ENCODE measurements at regions not wholly inside any gene's neighbourhood (a gene's known extent, or its start where the extent isn't known, plus 50 kb on each side); places are given as distances from the start of the nearest gene placed in this dataset.

- no peaks in the 10 kb centered on the region for H3K36me3 ChIP-seq (ENCODE audit: control insufficient read depth in 2 of 2, insufficient read depth in 2 of 2, low read length in 2 of 2)
- no peak overlapping the region for H3K9ac ChIP-seq (ENCODE audit: low read length in 2 of 2)
- no peak overlapping the region for H3K27ac ChIP-seq (ENCODE audit: low read length)
- no peak overlapping the region for H3K4me3 ChIP-seq (ENCODE audit: low read length in 2 of 2)
- H3K27me3 ChIP-seq (ENCODE audit: control insufficient read depth in 1 of 2, insufficient read depth in 2 of 2, low read length in 2 of 2) = no peaks in the 10 kb centered on the region
- peaks cover 6% of the 10 kb centered on the region for H3K4me1 ChIP-seq (ENCODE audit: control insufficient read depth, insufficient read depth, low read length)
- H3K9me3 ChIP-seq (ENCODE audit: control insufficient read depth in 2 of 2, low read length in 2 of 2) = no peaks in the 10 kb centered on the region
These were observed 50.5 kb upstream of the ZNF438 start for GRCh38 chr10:31081937-31082840.

- Histone ChIP-seq H3K9me3 (ENCODE audit: control insufficient read depth in 2 of 2, low read length in 2 of 2) (no peaks in the 10 kb centered on the region), H3K4me3 (ENCODE audit: low read length in 2 of 2) (no peak overlapping the region)
These were observed 52.1 kb upstream of the ZNF438 start for GRCh38 chr10:31083765-31084184.

GRCh38 chr10:31087011-31087410 lies 55.3 kb upstream of the ZNF438 start:
- Histone ChIP-seq H3K4me3 (ENCODE audit: low read length in 2 of 2) (no peak overlapping the region), H3K36me3 (ENCODE audit: control insufficient read depth in 2 of 2, insufficient read depth in 2 of 2, low read length in 2 of 2) (no peaks in the 10 kb centered on the region), H3K27ac (ENCODE audit: low read length) (no peak overlapping the region), H3K9me3 (ENCODE audit: control insufficient read depth in 2 of 2, low read length in 2 of 2) (no peaks in the 10 kb centered on the region), H3K4me1 (ENCODE audit: control insufficient read depth, insufficient read depth, low read length) (peaks cover 6% of the 10 kb centered on the region), H3K27me3 (ENCODE audit: control insufficient read depth in 1 of 2, insufficient read depth in 2 of 2, low read length in 2 of 2) (no peaks in the 10 kb centered on the region), H3K9ac (ENCODE audit: low read length in 2 of 2) (no peak overlapping the region)

More at GRCh38 chr10:31083765-31084184, 52.1 kb upstream of the ZNF438 start:
- no peaks in the 10 kb centered on the region for H3K27me3 ChIP-seq (ENCODE audit: control insufficient read depth in 1 of 2, insufficient read depth in 2 of 2, low read length in 2 of 2)
- H3K4me1 ChIP-seq (ENCODE audit: control insufficient read depth, insufficient read depth, low read length) = peaks cover 6% of the 10 kb centered on the region
- H3K36me3 ChIP-seq (ENCODE audit: control insufficient read depth in 2 of 2, insufficient read depth in 2 of 2, low read length in 2 of 2) = no peaks in the 10 kb centered on the region
- no peak overlapping the region for H3K27ac ChIP-seq (ENCODE audit: low read length)
- no peak overlapping the region for H3K9ac ChIP-seq (ENCODE audit: low read length in 2 of 2)

- no peaks in the 10 kb centered on the region for H3K9me3 ChIP-seq (ENCODE audit: control insufficient read depth in 2 of 2, low read length in 2 of 2)
- H3K9ac ChIP-seq (ENCODE audit: low read length in 2 of 2) = no peak overlapping the region
- no peaks in the 10 kb centered on the region for H3K27me3 ChIP-seq (ENCODE audit: control insufficient read depth in 1 of 2, insufficient read depth in 2 of 2, low read length in 2 of 2)
- H3K4me1 ChIP-seq (ENCODE audit: control insufficient read depth, insufficient read depth, low read length) = peaks cover 6% of the 10 kb centered on the region
- H3K4me3 ChIP-seq (ENCODE audit: low read length in 2 of 2) = no peak overlapping the region
- no peaks in the 10 kb centered on the region for H3K36me3 ChIP-seq (ENCODE audit: control insufficient read depth in 2 of 2, insufficient read depth in 2 of 2, low read length in 2 of 2)
- no peak overlapping the region for H3K27ac ChIP-seq (ENCODE audit: low read length)
These were observed 56.2 kb upstream of the ZNF438 start for GRCh38 chr10:31087851-31088250.

DNA sequence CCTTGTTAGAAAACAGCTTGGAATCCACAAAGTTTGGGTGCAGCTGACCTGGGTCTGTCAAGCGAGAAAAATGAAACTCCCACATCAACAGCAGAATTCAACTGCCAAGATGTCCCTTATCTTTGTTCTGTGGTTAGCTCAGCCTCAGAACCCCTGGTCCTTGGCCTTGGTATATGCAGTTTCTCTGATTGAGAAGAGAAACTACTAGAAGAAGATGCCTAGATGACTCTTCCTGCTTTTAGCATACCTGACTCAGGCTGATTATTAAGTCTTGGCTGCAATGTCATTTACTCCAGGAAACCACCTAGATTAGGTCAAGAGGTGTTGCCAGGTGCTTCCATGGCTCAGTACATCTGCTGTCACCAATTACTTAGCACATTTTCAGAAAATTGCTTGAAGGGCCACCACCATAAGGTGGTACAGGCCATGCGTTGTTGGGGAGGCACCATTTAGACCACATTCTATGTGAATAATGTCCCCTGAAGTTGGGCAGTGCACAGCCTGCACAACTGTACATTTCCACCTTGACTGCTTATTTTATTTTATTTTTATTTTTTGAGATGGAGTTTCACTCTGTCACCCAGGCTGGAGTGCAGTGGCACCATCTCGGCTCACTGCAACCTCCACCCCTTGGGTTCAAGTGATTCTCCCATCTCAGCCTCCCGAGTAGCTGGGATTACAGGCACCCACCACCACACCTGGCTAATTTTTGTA lies 59.4 kb upstream of the ZNF438 start:
- H3K27me3 ChIP-seq (ENCODE audit: control insufficient read depth in 1 of 2, insufficient read depth in 2 of 2, low read length in 2 of 2) = no peaks in the 10 kb centered on the region
- H3K27ac ChIP-seq (ENCODE audit: low read length) = no peak overlapping the region
- no peaks in the 10 kb centered on the region for H3K36me3 ChIP-seq (ENCODE audit: control insufficient read depth in 2 of 2, insufficient read depth in 2 of 2, low read length in 2 of 2)
- H3K9ac ChIP-seq (ENCODE audit: low read length in 2 of 2) = no peak overlapping the region
- H3K4me1 ChIP-seq (ENCODE audit: control insufficient read depth, insufficient read depth, low read length) = no peaks in the 10 kb centered on the region
- no peaks in the 10 kb centered on the region for H3K9me3 ChIP-seq (ENCODE audit: control insufficient read depth in 2 of 2, low read length in 2 of 2)
- no peak overlapping the region for H3K4me3 ChIP-seq (ENCODE audit: low read length in 2 of 2)

DNA sequence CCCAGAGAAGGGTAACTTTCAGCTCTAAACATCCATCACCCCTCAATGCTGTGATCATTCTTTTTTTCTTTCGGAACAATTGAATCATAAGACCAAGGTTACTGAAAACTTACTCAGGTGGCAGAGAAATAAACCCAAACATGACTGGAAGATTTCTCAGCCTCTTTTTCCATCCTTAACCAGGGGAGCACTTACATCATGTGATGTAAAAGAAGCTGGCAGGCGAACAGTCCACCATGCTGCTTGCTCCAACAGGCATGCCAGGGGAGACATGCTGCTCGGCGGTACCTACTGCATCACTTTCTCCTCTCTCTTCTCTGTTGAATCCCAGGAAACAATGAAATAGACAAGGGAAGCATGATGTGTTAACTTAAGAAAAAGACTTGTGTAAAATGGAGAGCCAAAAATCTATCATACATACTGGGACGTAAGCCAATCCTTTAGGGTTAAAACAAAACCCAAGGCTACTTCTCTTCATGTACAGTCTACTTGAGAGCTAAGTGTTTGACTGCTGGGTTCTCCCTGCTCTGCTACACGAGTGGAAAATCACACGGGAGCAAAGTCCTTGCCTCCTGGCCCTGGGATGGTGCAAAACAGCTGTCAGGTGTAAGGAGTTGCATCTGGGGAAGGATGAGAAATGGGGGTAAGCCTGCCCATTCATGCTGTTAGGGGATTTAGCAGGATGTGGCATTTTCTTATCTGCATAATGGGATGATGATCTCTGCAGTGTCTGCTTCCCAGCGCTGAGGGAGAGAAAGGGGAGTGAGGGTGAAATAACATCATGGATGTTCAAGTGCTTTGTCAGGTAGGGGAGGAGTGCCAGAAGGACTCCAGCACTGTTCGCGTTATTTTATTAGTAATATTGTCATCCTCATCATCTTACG lies 64.3 kb upstream of the ZNF438 start:
- Histone ChIP-seq H3K9me3 (ENCODE audit: control insufficient read depth in 2 of 2, low read length in 2 of 2) (no peaks in the 10 kb centered on the region), H3K9ac (ENCODE audit: low read length in 2 of 2) (no peak overlapping the region), H3K27me3 (ENCODE audit: control insufficient read depth in 1 of 2, insufficient read depth in 2 of 2, low read length in 2 of 2) (no peaks in the 10 kb centered on the region), H3K36me3 (ENCODE audit: control insufficient read depth in 2 of 2, insufficient read depth in 2 of 2, low read length in 2 of 2) (no peaks in the 10 kb centered on the region), H3K4me3 (ENCODE audit: low read length in 2 of 2) (no peak overlapping the region), H3K4me1 (ENCODE audit: control insufficient read depth, insufficient read depth, low read length) (no peaks in the 10 kb centered on the region), H3K27ac (ENCODE audit: low read length) (no peak overlapping the region)

GRCh38 chr10:31098046-31098445 lies 66.4 kb upstream of the ZNF438 start:
- no peak overlapping the region for H3K27ac ChIP-seq (ENCODE audit: low read length)
- H3K4me1 ChIP-seq (ENCODE audit: control insufficient read depth, insufficient read depth, low read length) = no peaks in the 10 kb centered on the region
- no peaks in the 10 kb centered on the region for H3K9me3 ChIP-seq (ENCODE audit: control insufficient read depth in 2 of 2, low read length in 2 of 2)
- no peak overlapping the region for H3K4me3 ChIP-seq (ENCODE audit: low read length in 2 of 2)
- H3K9ac ChIP-seq (ENCODE audit: low read length in 2 of 2) = no peak overlapping the region
- H3K36me3 ChIP-seq (ENCODE audit: control insufficient read depth in 2 of 2, insufficient read depth in 2 of 2, low read length in 2 of 2) = no peaks in the 10 kb centered on the region
- H3K27me3 ChIP-seq (ENCODE audit: control insufficient read depth in 1 of 2, insufficient read depth in 2 of 2, low read length in 2 of 2) = no peaks in the 10 kb centered on the region

DNA sequence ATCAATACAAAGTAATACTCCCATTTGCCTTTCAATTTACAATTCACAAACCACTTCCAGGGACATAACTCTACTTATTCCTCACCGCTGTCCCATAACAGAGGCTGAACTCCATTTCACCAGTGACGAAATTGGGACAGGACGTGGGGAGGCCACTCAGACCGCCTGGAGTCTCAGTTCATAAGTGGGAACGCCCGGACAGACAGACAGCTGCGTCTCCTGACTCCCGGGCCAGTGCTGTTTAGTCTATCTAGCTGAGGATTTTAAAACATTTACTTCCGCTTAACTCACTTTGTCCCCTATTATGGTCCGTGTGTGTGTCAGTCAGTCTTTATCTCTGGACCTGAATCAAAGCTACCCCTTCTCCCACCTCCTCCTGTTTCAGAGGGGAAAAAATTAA lies 67.4 kb upstream of the ZNF438 start:
- Histone ChIP-seq H3K9ac (ENCODE audit: low read length in 2 of 2) (no peak overlapping the region), H3K27me3 (ENCODE audit: control insufficient read depth in 1 of 2, insufficient read depth in 2 of 2, low read length in 2 of 2) (no peaks in the 10 kb centered on the region), H3K4me1 (ENCODE audit: control insufficient read depth, insufficient read depth, low read length) (no peaks in the 10 kb centered on the region), H3K4me3 (ENCODE audit: low read length in 2 of 2) (no peak overlapping the region), H3K36me3 (ENCODE audit: control insufficient read depth in 2 of 2, insufficient read depth in 2 of 2, low read length in 2 of 2) (no peaks in the 10 kb centered on the region), H3K27ac (ENCODE audit: low read length) (no peak overlapping the region), H3K9me3 (ENCODE audit: control insufficient read depth in 2 of 2, low read length in 2 of 2) (no peaks in the 10 kb centered on the region)

DNA sequence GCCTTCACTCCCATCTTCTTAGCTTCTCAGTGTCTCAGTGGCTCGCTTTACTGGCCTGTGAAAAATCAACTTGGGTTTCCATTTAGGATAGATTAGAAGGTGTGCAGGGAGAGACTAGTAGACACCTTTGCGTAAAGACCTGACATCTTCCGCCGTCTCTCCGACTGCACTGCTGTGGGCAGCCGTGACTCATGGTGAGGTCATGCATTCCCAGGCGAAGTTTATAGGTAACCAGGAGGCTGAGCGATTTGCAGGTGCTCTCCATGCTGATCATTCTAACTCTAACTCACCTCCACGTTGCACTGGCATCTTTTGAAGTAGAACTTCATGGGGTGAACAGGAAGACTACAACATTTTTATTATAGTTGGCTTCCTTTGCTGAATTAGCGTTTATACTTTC lies 68.0 kb upstream of the ZNF438 start:
- H3K9ac ChIP-seq (ENCODE audit: low read length in 2 of 2) = no peak overlapping the region
- no peak overlapping the region for H3K27ac ChIP-seq (ENCODE audit: low read length)
- H3K4me3 ChIP-seq (ENCODE audit: low read length in 2 of 2) = no peak overlapping the region
- no peaks in the 10 kb centered on the region for H3K9me3 ChIP-seq (ENCODE audit: control insufficient read depth in 2 of 2, low read length in 2 of 2)
- no peaks in the 10 kb centered on the region for H3K4me1 ChIP-seq (ENCODE audit: control insufficient read depth, insufficient read depth, low read length)
- no peaks in the 10 kb centered on the region for H3K27me3 ChIP-seq (ENCODE audit: control insufficient read depth in 1 of 2, insufficient read depth in 2 of 2, low read length in 2 of 2)
- H3K36me3 ChIP-seq (ENCODE audit: control insufficient read depth in 2 of 2, insufficient read depth in 2 of 2, low read length in 2 of 2) = no peaks in the 10 kb centered on the region

DNA sequence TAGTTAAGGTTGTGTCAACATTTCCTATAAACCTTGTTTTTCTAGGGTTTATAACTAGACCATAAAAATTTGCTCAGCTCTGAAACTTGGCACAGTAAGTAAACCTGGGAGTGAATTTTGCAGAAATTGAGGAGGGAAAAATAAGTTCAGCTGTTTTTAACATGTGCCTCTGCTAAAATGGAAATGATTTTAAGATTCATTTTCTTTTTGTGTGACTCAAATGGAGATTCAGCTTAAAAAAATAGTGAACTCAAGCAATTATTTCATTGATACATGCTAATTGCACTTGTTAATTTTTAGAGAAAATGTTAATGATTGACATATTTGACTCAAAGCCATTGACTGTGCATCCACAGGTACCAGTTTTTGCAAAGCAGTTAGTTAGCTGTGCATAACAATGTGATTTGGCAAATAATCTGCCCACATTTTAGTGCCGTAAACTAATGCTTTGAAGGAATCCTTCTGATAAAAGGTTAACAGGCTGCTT lies 68.5 kb upstream of the ZNF438 start:
- Histone ChIP-seq H3K36me3 (ENCODE audit: control insufficient read depth in 2 of 2, insufficient read depth in 2 of 2, low read length in 2 of 2) (no peaks in the 10 kb centered on the region), H3K4me1 (ENCODE audit: control insufficient read depth, insufficient read depth, low read length) (no peaks in the 10 kb centered on the region), H3K9ac (ENCODE audit: low read length in 2 of 2) (no peak overlapping the region), H3K4me3 (ENCODE audit: low read length in 2 of 2) (no peak overlapping the region), H3K9me3 (ENCODE audit: control insufficient read depth in 2 of 2, low read length in 2 of 2) (no peaks in the 10 kb centered on the region), H3K27me3 (ENCODE audit: control insufficient read depth in 1 of 2, insufficient read depth in 2 of 2, low read length in 2 of 2) (no peaks in the 10 kb centered on the region), H3K27ac (ENCODE audit: low read length) (no peak overlapping the region)

Measured in stomach smooth muscle (tissue), 2 donors.